ENCODE measurements at regions not wholly inside any gene's neighbourhood (a gene's known extent, or its start where the extent isn't known, plus 50 kb on each side); places are given as distances from the start of the nearest gene placed in this dataset.

- TF ChIP-seq POLR2AphosphoS5 (IDR thresholded peaks at IDR 0.05; ENCODE audit: low read depth, low read length), result no peak
- no peak for TF ChIP-seq POLR2A (IDR thresholded peaks at IDR 0.05; ENCODE audit: low read depth, low read length)
These were observed 349.7 kb upstream of the NRP1 start for GRCh38 chr10:33684211-33684611.
